ENCODE measurements at regions not wholly inside any gene's neighbourhood (a gene's known extent, or its start where the extent isn't known, plus 50 kb on each side); places are given as distances from the start of the nearest gene placed in this dataset.

DNA sequence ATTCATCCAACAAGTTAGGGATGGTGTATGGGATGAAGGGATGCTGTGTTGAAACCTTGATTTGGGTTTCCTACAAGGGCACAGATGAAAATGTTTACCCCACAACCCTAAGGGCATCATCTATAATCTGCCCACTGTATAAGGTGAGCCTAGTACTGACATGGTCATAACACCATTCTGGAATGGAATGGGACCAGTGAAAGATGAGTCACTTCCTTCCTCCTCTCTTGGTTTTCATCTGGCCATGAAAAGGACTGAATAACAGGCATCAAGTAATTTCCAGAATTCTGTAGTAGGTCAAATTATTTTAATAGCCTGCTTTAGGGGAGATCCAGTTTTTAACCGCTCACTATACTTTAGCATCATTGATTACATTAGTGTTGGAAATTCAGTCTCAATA, 538.6 kb downstream of the NR2F2 start:
- no peak overlapping the region for H3K9ac ChIP-seq (replicated peaks; ENCODE audit: extremely low read depth, insufficient read depth, low read length)
- no peak overlapping the region for H2AFZ ChIP-seq (ENCODE audit: low read depth, low read length)
- POLR2A ChIA-PET, result no interaction called here
- CTCF ChIA-PET, result no interaction called here
- peak; percentile 27 for DNase-seq (ENCODE audit: low read depth, low spot score)
- H3K9me3 ChIP-seq (replicated peaks; ENCODE audit: control insufficient read depth, insufficient read depth, low read length), result no peaks in the 10 kb centered on the region
- no peaks in the 10 kb centered on the region for H4K20me1 ChIP-seq (replicated peaks; ENCODE audit: control insufficient read depth, extremely low read depth, insufficient read depth, low read length)
- peak; percentile 77 for FAIRE-seq
- H3K36me3 ChIP-seq (ENCODE audit: control insufficient read depth in 2 of 2, extremely low read depth in 1 of 2, insufficient read depth in 2 of 2, low read length in 2 of 2), result no peaks in the 10 kb centered on the region
- TF ChIP-seq FOS (IDR thresholded peaks at IDR 0.05; ENCODE audit: borderline replicate concordance, insufficient read depth, low read length), result peak; percentile 69
- TF ChIP-seq EZH2 (IDR thresholded peaks at IDR 0.05; ENCODE audit: borderline replicate concordance, low read depth, low read length, severe bottlenecking), result no peak
- peak; percentile 59 for TF ChIP-seq JUN (IDR thresholded peaks at IDR 0.05; ENCODE audit: borderline replicate concordance, insufficient read depth, insufficient read length, low read depth)
- H3K79me2 ChIP-seq (ENCODE audit: control insufficient read depth, insufficient read depth, low read length), result no peaks in the 10 kb centered on the region
- H3K9me1 ChIP-seq (replicated peaks; ENCODE audit: control insufficient read depth, extremely low read depth, insufficient read depth, low read length), result no peaks in the 10 kb centered on the region
- no peak overlapping the region for H3K27ac ChIP-seq (ENCODE audit: insufficient read depth, low read depth, low read length)
- H3K4me3 ChIP-seq (replicated peaks in 1 of 3; ENCODE audit: insufficient read depth in 1 of 3, low read depth in 1 of 3, low read length in 3 of 3), result no peak overlapping the region
- no peak overlapping the region for H3K4me2 ChIP-seq (ENCODE audit: insufficient read depth, low read length)
- dilution Hi-C loops (cut with MboI; ENCODE audit: extremely low pct_ligation_motif_present, low sequenced_read_pairs) (no loop called here), intact Hi-C loops (cut with micrococcal nuclease) (loop anchor here (1.0 kb wide), 1 partner anchor 21 kb away; no protein-coding TSS in a partner anchor)
- BruUV-seq (replicated peaks), result no TSS peak
- no peaks in the 10 kb centered on the region for H3K27me3 ChIP-seq (ENCODE audit: control insufficient read depth in 2 of 2, insufficient read depth in 2 of 2, low read length in 2 of 2)
- H3K4me1 ChIP-seq (ENCODE audit: control insufficient read depth, extremely low read depth, insufficient read depth, low read length), result peaks cover 8% of the 10 kb centered on the region

DNA sequence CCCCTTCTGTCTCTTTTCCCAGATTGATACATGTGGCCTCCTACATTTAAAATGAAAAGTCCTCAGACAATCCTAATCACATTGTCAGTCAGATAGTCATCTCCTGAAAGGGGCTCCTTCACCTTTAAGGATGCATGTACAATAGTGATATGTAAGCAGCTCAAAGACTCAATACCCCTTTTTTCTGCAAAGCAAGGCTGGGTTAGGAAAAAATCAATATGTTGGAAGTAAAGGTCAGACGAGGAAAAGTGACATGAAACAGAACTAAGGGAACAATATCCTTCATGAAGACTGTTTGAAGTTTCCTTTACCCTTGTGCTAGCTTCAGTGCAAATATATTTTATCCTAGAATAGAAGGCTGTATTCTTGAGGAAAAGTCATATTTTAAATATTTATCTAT, 539.3 kb downstream of the NR2F2 start:
- no peak for TF ChIP-seq POLR2AphosphoS5 (IDR thresholded peaks at IDR 0.05; ENCODE audit: insufficient read depth, low read depth, low read length)
- Histone ChIP-seq H3K4me3 (replicated peaks in 1 of 3; ENCODE audit: insufficient read depth in 1 of 3, low read depth in 1 of 3, low read length in 3 of 3) (no peak overlapping the region), H3K9ac (replicated peaks; ENCODE audit: extremely low read depth, insufficient read depth, low read length) (no peak overlapping the region), H2AFZ (ENCODE audit: low read depth, low read length) (no peak overlapping the region), H3K27ac (ENCODE audit: insufficient read depth, low read depth, low read length) (no peak overlapping the region), H4K20me1 (replicated peaks; ENCODE audit: control insufficient read depth, extremely low read depth, insufficient read depth, low read length) (no peaks in the 10 kb centered on the region), H3K9me1 (replicated peaks; ENCODE audit: control insufficient read depth, extremely low read depth, insufficient read depth, low read length) (no peaks in the 10 kb centered on the region), H3K4me2 (ENCODE audit: insufficient read depth, low read length) (no peak overlapping the region), H3K36me3 (ENCODE audit: control insufficient read depth in 2 of 2, extremely low read depth in 1 of 2, insufficient read depth in 2 of 2, low read length in 2 of 2) (no peaks in the 10 kb centered on the region), H3K9me3 (replicated peaks; ENCODE audit: control insufficient read depth, insufficient read depth, low read length) (no peaks in the 10 kb centered on the region), H3K27me3 (ENCODE audit: control insufficient read depth in 2 of 2, insufficient read depth in 2 of 2, low read length in 2 of 2) (no peaks in the 10 kb centered on the region), H3K79me2 (ENCODE audit: control insufficient read depth, insufficient read depth, low read length) (no peaks in the 10 kb centered on the region), H3K4me1 (ENCODE audit: control insufficient read depth, extremely low read depth, insufficient read depth, low read length) (peaks cover 8% of the 10 kb centered on the region)
- BruUV-seq (replicated peaks), result no TSS peak
- ChIA-PET POLR2A (no interaction called here), CTCF (no interaction called here)
- FAIRE-seq (no peak), DNase-seq (ENCODE audit: low read depth, low spot score) (no peak)
- intact Hi-C loops (cut with micrococcal nuclease), result loop anchor here (1.0 kb wide), 1 partner anchor 21 kb away; no protein-coding TSS in a partner anchor
- dilution Hi-C loops (cut with MboI; ENCODE audit: extremely low pct_ligation_motif_present, low sequenced_read_pairs), result no loop called here

Data from endothelial cell of umbilical vein (primary cell).